HG03103 (cell line): ENCODE measurements at regions not wholly inside any gene's neighbourhood (a gene's known extent, or its start where the extent isn't known, plus 50 kb on each side); places are given as distances from the start of the nearest gene placed in this dataset.

Experiments
- ATAC-seq: cut with Tn5 transposase; IDR thresholded peaks from one replicate; pipeline ENCODE4 v1.9.1; 2021; ENCODE audit warnings: low read depth; ENCODE audit not compliant: unreplicated experiment

DNA sequence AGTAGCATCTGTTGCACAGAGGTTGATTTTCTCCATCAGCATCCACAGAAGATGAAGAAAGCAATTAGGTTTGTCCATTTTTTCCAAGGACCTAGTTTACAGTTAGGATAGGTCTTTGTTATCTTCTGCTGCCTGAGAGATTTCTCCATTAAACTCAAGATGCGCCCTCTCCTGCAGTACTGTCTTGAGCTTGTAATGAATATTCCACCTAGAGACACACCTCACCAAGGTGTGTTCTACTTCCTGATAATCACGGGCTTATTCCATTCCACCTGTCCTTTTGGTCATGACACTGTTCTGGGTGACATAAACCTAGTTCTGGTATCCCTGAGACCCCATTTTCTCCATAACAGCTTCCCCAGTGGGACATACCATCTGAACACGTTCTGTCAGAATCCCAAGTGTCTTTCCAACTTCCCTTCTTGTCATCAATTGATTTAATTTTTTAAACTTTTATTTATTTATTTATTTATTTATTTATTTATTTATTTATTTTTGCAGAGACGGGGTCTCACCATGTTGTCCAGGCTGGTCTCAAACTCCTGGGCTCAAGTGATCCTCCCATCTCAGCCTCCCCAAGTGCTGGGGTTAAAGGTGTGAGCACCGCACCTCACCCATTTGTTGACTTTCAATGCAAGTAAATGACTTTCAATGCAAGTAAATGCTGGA, 75.6 kb upstream of the HS3ST5 start:
- ATAC-seq = no peak

DNA sequence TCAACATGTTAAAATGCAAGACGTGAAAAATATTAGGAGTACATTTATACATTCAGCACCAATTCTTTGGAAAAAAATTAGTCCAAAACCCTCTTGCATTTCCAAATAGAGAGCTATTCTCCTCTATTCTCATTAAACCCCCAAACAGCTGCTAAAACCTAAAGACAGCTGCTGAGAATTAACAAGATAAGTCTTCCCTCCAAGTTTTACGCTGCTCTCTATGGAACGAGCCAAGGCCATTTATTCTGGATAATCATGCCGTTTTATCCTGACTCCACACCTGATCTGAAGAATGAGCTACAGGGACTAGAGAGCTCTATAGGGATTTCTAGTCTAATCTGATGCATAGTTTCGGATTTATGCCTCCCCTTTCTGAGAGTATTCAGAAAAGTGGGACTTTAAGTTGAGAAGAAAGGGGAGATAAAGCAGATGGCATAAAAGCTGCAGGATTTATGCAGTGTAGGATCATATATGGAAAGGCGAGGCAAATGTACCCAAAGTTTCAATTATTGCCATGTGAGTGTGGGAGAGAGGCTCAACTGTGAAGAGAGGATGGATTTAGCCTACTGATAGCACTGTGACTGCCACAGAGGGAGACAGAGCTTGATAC, 64.7 kb upstream of the HS3ST5 start:
- ATAC-seq = no peak

DNA sequence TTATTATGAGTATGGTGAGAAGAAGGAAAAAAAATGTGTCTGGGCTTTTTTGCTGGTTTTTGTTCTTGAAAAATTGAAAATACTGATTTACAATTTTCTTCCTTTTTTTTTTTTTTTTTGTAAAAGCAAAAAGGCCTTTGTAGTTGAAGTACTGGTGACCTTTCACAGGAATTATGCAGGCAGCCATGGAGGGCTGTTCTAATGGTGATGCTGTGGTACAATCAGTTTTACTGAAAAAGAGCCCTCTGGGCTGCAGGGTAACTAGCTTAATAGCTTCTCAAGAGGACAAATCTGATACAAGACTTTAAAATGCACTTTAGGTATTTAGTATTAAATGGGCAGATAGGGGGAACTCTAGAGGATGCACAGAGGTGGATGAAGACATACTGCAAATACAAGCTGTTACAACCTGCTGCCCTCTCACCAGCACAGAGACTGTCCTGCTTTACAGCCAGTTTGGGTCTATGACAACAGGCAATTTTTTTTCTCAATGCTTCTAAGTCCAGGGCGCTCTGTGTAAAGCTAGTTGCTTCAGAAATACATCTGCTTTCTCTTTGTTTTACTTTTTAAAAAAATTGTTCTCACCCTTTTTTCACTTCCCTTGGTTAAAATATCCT, 61.6 kb upstream of the HS3ST5 start:
- ATAC-seq = no peak

DNA sequence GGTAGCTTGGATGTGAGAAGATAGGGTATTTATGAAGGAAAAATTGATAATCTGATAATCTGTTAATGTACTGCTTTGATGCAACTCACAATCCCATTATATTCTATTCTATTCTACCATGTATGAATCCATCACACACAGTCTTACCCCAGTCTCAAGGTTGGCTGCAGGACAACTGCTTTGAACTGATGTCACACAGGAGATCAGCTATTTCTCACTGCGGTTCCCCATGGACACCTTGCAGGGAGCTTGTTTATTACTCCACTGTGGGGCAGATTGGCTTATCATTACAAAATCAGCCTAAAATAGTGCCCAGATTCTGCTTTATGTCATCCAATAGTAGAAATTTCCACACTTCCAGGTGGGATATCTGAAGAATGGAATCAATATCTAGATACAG, 61.0 kb upstream of the HS3ST5 start:
- no peak for ATAC-seq

DNA sequence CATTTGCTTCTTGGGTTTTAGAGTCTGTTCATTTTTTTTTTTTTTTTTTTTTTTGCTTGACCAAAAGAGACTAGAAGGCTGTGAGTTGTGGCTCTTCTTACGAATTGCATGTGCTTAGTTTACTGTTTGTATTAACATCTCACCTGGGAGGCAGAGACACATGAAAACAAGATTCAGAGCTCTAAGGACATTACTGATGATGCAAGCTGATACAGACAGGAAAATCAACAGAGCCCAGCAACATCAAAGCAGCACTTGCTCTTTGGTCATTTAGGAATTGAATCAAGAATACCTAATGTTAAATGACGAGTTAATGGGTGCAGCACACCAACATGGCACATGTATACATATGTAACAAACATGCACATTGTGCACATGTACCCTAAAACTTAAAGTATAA, 55.7 kb upstream of the HS3ST5 start:
- no peak for ATAC-seq
